HG02981 (cell line): ENCODE measurements at regions not wholly inside any gene's neighbourhood (a gene's known extent, or its start where the extent isn't known, plus 50 kb on each side); places are given as distances from the start of the nearest gene placed in this dataset.

Source experiments
- ATAC-seq: cut with Tn5 transposase; IDR thresholded peaks from one replicate; pipeline ENCODE4 v1.9.1; 2021; ENCODE audit warnings: mild to moderate bottlenecking, moderate library complexity; ENCODE audit not compliant: unreplicated experiment

DNA sequence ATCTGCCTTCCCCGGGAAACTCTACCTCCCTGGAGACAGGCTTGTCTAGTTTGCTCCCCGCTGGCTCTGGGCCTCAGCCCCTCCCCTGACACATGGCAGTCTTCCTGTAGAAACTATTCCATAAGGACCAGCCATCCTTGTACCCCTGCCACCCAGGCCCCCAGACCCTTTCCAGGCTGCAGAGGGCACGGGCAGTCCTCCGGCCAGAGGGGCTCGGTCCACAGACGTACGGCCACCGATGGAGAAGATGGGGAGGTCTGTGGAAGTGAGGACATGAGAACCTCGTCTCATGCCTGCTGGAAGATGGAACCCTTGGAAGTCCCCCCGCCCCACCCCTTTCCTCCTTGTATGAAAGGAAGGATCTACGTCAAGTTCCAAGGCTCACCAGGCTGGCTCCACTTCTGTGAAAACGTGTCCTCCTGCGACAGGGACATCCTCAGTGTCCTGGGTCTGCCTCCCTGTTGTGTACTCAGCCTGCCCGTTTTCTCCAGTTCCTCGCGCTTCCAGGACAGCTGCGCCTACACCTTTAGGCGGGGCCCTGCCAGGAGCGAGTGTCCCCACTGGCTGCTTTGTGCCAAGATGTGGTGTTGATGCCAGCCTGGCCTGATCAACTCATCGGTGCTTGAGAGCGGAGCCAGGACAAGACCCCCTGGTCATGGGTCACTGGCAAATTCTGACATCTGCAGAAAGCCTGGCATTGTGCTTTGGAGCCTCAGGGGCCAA is 414.9 kb downstream of the GLRX3 start:
- ATAC-seq: no peak

DNA sequence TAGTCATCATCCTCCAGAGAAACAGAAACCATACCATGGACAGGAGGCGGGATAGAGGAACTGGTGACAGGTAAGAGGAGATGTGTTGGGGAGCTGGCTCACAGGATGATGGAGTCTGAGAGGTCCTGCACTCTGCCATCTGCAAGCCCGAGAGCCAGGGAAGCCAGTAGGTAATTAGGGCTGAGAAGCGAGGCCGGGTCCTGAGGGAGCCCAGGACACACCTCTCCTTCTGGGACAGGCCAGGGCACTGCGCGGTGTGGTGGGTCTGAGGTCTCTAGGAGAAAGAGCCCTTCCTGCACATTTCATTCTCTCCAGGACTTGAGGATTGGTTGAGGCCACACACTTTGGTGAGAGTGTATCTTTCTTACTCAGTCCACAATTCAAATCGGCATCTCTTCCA is 415.5 kb downstream of the GLRX3 start:
- ATAC-seq: no peak

DNA sequence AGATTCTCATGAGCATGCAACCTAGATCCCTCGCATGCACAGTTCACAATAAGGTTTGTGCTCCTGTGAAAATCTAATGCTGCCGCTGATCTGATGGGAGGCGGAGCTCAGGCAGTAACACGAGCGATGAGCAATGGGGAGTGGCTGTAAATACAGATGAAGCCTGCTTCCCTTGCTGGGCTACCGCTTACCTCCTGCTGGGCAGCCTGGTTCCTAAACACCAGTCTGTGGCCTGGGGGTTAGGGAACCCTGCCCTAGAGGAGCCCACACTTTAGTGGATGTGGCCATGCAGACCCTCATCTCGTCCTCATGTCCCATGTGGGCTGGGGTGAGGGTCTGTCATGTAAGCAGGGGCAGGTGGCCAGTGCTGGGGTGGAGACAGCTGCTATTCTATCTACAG is 417.6 kb downstream of the GLRX3 start:
- ATAC-seq: no peak

DNA sequence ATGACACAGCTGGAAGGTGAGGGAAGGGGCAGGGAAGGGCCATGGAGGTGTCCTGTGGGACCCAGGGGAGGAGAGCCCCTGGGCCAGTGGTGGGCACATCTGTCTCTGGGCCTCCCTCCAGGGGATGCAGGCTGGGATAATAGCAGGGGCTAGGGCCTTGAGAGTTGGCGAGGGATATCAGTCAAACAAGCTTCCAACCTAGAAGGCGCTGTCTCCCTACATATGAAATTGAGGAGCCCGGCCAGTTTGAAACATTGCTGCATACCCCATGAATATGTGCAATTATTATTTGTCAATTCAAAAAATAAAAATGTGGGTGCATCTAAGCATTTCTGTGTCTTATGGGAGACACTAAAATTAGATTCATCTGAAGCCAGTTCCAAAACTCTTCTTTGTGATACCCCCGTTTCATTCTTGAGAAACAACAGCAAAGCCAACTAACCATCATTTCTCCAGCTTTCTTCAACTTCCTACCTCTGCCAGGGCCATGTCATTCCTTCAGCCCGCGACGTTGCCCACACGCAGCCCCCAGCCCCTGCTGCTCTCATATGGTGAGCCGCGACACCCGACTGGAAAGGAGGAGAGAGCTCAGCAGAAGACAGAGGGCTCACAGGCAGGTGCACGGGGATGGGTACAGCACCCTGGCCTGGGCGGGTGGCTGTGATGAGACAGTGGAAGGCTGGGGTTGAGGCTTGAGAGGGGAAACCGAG is 418.7 kb downstream of the GLRX3 start:
- no peak for ATAC-seq

DNA sequence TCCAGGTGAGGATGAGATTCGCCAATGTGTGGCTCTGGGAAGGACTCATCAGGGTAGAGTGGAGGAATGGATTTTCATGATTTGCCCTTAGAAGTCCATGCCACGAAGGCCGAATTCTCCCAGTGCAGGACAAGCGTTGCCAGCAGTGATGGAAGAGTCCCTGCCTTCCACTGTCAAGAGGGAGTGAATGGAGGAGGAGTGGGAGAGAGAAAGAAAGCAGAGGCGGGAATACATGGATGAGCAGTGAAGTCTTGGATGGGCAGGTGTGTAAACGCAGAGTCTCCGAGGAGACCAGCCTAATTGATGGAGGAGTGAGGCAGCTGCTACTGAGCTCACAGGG is 419.2 kb downstream of the GLRX3 start:
- no peak for ATAC-seq

DNA sequence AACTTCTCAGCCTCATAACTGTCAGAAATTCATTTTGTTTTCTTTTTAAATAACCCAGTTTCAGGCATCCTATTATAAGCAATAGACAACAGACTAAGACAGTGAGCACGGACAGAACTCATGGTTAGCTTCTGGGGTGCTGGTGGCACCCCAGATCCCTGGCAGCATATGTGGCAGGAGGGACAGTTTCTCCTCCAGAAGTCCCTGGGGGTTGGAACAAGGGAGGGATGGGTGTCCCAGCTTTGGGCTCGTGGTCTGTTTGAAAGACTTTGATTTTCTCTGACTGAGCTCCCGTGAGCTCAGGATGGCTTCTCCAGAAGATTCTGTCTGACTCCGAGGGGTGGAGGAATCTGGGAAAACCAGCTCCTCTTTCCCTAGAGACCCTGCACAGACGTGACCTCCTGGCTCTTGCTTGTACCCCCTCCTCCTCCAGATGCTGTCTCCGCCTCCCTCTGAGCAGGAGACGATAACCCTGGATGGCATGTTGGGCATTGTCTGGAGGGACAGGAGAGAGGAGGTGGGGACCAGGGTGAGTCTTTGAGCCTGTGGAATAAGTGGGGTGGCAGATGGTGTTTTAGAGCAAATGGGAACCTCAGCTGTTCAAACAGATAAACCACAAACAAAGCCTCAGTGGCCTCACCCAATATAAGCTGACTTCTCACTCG is 421.1 kb downstream of the GLRX3 start:
- ATAC-seq: no peak

DNA sequence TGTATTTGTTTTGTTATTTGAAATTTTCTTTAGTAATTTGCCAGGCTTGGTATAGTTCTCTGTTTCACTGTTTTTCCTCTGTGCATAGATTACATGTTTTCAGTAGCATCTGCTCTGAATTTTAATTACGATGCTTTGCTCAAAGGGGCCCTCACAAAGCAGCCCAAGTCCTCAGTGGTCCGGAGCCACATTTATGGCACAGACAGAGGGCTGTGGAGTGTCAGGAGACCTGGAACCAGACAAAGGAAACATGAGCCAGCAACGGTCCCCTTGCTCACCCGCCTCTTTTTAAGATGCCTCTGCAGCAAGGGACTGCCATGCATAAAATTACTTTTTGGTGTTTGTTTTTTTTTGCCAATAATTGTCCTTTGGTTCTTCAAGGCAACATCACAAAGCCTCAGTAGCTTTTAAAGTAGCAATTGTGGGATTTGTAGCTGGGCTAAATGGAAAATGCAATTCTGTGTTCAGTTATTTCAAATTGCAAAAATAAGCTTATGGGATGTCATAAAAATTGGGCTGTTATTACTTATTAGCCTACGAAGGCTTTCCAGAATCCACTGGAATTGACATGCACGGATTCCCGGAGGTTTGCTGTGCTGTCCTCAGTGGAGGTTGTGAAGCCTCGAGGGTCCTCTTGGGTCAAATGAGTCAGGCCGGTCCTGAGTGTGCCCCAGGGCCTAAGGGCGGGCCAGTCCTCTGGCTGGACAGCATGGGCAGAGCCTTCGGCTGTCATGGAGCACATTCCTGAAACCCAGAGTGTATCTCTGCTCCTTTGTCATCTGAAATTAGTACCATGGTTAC is 422.8 kb downstream of the GLRX3 start:
- ATAC-seq: no peak

DNA sequence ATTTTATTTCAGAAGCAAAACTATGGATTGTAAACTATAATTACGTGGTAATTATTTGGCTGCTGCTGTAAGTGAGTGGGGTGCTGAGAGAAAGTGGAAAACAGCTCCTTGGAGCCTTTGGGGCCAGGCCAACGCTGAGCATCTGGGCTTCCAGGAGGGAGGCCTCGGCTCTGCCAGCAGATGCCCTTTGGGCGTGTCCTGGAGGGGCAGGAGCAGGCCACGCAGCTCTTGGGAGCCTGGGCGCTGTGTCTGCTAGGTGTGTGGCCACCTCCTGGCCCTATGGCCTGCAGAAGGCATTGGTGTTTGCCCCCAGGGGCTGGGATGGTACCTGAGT is 423.3 kb downstream of the GLRX3 start:
- no peak for ATAC-seq

DNA sequence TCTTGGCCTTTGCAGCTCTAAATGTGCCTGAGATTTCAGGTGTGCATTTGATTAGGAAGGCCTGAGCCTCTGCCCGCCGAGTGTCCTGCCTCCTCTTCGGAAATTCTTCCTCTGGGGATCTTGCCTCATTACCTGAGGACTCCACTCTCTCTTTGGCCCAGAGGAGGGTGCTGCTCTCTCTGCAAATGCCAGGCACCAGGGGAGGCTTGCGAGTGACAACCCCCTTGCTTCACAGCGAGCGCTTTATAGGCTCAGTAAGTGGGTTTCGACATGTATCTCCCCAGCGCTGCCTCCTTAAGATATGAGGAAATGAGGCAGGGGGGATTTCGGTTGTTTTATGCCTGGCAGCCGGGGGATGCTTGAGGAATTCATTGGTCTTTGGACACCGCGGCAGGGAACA is 423.9 kb downstream of the GLRX3 start:
- ATAC-seq: no peak

DNA sequence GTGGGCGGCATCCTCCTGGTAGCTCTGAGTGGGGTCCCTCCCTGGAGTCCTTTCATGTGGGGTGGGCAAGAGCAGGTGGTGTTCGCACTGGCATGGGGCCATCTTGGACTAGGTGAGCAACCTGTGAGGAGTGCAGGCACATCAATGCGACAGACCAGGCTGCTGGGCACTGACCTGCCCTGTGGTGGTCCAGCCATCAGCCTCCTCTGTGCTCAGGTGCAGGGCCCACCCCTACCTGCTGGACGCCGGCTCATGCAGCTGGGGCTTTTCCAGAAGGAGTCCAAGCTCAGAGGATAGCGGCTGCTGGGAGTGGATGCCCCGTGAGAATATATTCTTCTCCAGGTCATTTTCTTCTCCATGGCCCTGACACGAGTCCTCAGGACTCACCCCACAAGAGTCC is 424.4 kb downstream of the GLRX3 start:
- ATAC-seq: no peak

DNA sequence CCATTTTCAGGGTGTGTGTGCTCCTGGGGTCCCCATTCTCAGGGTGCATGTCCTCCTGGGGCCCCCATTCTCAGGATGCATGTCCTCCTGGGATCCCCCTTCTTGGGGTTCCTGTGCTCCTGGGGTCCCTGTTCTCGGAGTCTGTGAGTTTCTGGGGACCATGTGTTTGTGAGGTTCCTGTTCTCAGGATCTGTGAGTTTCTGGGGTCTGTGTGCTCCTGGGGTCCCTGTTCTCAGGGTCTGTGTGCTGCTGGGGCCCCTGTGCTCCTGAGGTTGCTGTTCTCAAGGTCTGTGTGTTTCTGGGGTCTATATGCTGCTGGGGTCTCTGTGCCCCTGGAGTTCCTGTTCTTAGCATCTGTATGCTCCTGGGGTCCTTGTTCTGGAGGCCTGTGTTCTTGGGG is 425.5 kb downstream of the GLRX3 start:
- no peak for ATAC-seq

DNA sequence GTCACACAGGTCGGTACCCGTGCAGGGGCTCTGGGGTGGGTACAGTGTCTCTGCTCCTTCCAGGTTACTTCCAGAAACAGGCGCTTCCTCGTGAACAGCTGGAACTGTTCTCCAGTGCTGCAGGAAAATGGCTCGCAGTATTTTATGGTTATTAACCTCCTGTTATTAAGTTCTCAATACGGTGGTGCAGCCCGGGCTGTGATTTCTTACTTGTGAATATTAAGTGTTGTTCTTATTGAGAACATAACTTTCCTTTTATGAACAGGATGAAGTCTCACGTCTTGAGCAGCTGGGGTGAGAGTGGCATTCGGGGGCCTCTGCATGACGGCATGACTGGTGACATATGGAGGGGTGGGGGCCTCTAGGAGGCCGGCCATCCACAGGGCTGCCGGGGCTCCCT is 430.8 kb downstream of the GLRX3 start:
- no peak for ATAC-seq

DNA sequence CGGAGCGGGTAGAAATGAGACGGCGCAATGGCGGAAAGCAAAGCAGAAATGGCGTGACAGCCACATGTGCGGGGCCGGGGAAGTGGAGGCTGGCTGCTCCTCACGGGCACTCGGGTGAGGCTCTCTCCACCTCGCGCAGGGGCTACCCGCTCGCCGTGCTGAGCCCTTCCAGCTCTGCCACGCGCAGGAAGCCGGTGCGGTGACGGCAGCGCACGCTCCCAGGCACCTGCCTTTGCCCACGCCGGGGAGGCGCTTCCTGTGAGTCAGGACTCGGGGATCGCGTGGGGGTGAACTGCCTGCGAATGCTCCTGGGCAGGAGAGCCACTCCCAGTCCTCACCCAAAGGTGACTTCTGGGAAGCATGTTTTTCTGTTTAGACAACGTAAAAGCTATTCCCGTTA is 431.2 kb downstream of the GLRX3 start:
- ATAC-seq: no peak

DNA sequence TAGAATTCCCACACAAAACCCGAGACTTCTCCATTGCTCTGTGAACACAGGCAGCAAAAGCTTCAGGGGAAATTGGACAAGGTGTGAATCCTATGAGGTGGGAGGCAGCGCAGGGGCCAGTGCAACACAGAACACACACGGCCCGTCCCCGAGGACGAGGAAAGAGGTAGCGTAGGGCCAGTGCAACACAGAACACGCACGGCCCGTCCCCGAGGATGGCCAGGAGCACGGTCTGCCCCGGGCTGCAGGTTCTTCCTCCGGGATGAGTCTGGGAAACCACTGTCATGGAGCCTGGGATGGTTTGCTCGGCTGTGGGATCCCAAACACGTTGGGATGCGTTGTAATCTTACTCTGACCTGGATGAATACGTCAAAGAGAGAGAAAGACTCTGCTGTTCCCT is 432.1 kb downstream of the GLRX3 start:
- no peak for ATAC-seq

DNA sequence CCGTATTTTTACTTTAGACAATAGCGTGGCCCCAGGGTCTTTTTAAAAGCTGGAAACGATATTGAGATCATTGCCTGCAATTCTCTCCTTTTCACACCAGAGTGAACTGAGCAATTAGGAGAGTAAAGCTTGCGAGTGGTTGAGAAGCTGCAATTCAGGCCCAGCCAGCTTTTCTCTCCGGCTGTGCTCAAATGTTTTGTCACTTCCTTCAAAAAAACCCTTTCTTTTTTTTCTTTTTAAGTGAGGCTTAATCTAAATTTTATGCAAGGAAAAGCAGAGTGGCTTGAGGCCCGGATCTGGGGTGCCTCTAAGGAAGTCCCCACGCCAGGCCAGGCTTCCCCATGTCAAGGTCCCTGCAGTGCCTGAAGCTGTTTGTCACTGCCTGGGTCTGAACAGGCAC is 433.9 kb downstream of the GLRX3 start:
- no peak for ATAC-seq

DNA sequence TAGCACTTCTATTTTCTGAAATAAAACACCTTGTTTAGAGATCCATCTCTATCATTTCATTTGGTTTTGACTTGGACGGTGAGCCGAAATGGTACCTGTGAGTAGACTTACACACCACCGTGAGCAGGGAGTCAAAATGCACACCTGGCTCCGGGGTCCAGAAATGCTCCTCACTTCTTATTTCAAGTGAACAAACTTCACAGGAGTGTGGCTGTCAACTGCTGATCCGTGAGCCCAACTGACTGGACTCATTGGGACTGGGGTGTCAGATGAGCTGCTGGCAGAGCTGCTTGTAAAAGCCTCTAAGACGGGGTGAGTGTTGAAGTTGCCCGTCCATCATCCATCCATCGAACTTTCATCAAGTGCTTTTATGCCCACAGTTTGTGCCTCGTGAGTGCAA is 435.5 kb downstream of the GLRX3 start:
- no peak for ATAC-seq

DNA sequence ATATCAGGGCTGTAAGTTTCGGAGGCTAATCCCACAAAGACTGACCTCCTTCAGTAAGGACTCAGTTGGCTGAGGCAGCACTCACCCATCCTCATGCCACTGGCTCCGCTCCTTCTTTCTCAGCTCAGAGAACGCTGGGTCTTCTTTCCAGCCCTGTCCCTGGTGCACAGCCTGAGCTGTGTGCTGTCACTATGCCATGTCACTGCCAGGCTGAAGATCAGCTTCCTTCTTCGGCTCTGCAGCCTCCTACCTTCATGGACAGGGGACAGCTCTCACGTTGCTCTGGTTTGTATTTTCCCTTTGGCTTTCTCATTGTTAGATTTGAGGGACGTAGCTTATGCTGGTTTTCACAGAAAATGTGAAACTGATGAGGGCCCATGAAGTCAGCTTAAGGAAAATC is 437.3 kb downstream of the GLRX3 start:
- ATAC-seq: no peak

DNA sequence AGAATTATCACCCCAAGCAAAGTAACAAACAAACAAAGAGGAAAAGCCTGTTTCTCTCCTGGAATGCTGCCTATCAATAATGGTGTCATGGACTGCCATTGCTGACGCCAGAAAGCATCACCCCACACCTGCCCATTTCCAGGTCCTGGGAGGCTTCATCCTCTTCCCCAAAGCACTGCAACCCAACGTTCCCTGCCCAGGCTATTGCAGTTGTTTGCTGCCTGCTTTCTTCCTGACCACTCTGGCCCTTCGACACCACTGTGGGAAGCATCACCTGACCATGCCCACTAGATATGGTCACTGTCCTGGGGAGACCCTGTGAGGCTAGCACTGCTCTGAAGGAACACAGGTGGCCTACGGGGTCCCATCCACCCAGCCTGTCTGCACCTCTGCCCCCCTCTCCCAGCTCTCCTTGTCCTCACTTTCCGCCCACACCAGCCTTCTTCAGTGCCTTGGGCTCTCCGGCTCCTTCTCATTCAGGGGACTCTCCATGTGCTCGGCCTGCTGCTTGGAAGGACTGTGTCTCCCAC is 439.6 kb downstream of the GLRX3 start:
- no peak for ATAC-seq

DNA sequence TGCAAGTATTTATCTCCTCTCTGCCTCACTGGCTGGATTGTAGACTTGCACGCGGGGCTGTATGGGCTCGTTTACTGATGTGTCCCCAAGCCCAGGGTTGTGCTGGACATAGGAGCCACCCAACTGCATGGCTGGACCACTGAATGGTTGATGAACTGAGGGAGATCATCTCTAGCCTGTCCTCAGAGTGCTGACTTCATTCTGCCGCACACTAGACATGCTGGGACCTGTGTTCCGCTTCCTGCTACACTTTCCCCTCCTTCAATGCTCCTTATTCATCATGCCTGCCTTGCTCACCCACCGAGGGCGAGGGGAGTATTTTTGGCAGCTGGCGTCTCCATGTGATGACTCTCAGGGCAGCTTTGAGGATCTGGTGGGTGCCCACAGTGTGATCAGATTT is 440.2 kb downstream of the GLRX3 start:
- no peak for ATAC-seq

DNA sequence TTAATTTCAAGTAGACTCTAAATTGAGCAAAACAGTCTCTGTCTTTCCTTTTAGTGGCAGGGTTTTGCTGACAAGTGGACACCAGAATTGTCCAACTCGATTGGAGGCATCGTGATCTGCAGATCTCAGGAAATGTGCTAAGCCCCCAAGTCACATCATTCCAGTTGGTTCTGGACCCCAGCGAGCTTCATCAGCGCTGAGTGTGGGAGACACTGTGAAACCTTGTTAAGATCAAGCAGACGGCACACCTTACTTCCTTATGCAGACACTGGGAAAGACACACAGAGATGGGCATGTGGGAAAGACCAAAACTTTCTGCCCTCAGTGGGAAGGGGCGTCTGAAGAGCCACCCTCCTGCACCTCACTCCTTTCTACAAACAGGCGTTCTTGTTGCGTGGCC is 440.8 kb downstream of the GLRX3 start:
- ATAC-seq: no peak

DNA sequence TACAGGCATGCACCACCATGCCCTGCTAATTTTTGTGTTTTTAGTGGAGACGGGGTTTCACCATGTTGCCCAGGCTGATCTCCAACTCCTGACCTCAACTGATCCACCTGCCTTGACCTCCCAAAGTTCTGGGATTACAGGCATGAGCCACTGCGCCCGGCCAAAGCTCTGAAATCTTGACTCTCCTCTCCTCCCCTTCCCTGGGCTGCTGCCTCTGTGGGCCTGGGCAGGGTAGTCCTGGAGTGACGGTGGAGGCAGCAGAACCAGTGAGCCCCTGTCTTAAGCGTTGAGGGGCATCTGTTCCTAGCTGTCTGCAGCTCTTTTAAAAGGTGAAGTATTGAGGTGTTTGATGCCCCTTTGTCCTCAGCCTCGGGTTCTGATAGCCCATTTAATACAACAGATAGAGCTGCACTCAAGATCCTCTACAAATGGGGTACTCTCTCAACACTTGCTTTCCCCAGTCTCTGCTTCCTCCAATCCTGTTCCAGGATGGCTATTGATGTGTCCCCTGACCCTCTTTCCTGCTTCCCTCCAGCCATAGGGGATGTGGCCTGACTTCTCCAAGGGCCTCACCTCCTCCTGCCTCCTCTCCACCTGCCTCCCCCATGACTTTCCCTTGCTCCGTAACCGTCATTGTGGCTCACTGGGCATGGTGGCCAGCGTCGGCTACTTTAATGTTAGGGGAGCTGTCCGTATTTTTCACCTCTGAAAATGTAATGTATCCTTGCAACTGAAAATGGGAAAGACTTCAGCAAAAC is 442.5 kb downstream of the GLRX3 start:
- ATAC-seq: no peak
